GM21447 (cell line): ENCODE measurements at regions not wholly inside any gene's neighbourhood (a gene's known extent, or its start where the extent isn't known, plus 50 kb on each side); places are given as distances from the start of the nearest gene placed in this dataset.

Source experiments
- ATAC-seq: cut with Tn5 transposase; IDR thresholded peaks from one replicate; pipeline ENCODE4 v1.9.1; 2021; ENCODE audit not compliant: unreplicated experiment

- ATAC-seq = no peak
These were observed 70.2 kb downstream of the RND3 start for GRCh38 chr2:150417278-150417677.

DNA sequence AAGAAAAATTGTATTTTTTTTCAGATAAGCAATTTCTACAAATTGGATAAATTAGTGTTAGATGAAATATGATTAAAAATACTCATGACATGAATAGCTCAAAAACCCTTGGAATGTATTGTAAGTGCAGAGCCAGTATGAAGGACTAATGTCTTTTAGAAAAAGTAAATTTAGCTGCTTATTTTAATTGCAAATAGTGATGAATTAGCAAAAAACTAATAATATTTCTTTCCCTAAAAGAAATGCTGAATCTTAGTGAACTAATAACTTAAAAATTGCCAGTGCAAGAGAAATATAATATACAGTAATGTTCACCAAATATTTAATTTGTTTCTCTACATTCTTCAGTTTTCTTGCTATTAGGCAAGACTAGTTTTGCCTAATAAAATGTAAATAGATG, 72.4 kb downstream of the RND3 start:
- ATAC-seq = no peak

- ATAC-seq = no peak
These were observed 73.6 kb downstream of the RND3 start for GRCh38 chr2:150413910-150414309.

DNA sequence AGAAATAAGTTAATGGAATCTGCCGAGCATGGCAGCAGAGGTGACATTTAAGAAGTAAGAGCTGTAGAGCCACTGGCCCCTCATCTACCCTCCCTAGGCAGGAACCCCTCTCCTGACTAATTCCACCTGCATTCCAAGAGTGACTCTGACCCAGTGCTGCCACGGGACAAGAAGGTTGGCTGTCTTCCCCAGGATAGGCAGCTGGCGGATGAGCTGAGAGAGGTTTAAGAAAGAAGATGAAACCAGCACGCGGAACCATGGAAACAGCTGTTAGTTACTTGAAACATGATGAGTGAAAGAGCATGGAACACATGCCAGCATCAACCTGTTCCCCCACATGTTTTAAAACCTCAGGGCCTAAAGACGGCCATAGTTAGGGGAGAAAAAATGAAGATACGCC, 74.1 kb downstream of the RND3 start:
- no peak for ATAC-seq

DNA sequence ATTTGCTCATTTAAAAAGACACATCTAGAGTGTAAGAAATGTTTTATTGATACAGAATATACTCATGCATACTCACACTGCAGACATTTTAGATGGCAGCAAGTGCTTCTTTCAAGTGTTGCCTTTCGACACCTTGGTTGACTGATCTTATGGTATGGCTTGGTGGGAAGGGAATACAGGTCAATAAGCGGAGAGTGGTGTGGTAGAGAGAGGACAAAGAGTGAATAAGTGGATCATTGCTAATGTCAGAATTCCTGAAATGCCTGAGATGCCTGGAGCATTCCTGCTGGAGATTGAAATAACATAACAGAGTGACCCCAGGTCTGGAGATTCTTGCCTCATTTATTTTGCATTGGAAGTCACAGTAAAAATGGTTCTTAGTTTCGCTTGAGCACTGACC, 76.7 kb downstream of the RND3 start:
- no peak for ATAC-seq

GRCh38 chr2:150409196-150409595, 78.3 kb downstream of the RND3 start:
- ATAC-seq = no peak

DNA sequence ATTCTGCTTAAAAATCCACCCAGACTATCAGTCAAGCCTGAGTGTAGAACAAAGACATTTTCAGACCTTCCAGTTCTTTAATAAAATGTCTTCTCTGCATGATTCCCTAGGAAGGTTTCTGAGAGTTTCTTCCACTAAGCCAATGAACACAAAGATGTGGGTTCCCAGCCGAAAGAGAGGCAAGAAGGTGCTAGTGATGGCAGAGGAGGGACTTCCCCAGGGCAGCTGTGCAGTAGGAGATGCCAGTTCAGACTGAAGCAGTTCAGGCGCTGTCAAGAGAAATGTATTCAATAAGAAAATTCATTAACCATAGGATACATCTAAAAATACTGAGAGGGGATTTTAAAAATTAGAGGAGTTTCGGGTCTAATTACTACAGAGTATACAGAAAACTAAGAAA, 83.3 kb downstream of the RND3 start:
- ATAC-seq = no peak

GRCh38 chr2:150403457-150403856, 84.0 kb downstream of the RND3 start:
- ATAC-seq = no peak

DNA sequence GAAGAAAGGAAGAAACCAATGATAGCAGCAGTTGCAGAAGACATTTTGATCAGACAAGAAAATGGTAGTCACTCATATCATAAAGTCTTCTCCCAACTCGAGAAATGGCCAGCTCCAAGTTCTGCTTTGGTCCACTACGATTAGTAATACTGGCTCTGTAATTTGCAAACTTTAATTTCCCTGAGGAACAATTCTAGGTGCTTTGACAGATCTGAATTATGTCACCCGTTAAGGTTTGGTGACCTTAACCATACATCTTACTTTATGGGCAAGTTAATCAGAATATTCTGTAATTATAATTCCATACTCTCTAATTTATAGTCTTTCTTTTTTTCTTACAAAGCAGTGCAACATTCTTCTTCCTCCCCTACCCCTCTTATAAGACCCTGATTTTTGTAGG, 84.5 kb downstream of the RND3 start:
- ATAC-seq = no peak

DNA sequence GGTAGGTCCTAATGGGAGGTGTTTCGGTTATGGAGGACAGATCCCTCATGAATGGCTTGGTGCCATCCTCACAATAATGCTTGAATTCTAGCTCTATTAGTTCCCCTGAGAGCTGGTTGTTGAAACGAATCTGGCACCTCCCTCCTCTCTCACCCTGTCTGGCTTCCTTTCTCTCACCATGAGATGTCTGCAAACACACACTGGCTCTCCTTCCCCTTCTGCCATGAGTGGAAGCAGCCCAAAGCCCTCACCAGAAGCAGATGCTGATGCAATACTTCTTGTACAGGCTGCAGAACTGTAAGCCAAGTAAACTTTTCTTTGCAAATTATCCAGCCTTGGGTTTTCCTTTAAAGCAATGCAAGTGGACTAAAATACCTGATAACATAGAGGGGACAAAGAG, 86.6 kb downstream of the RND3 start:
- ATAC-seq = no peak

DNA sequence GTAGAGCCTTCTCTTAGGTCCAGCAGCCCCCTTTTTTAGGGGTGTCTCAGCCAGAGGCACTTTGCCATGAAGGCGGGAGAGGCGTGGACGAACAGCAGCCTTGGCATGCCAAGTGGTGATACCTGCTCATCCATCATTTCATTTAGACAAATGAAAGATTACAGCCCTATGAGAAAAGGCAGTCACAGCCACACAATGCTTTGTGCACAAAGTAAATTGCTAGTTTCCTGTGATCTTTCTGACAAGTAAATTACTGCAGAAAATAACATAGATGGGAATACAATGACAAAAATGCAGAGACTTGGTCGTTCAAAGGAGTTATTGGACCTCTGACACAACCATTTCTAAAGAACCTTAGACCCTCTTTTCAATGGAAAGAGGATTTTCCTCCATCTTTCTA, 94.9 kb downstream of the RND3 start:
- ATAC-seq = no peak

DNA sequence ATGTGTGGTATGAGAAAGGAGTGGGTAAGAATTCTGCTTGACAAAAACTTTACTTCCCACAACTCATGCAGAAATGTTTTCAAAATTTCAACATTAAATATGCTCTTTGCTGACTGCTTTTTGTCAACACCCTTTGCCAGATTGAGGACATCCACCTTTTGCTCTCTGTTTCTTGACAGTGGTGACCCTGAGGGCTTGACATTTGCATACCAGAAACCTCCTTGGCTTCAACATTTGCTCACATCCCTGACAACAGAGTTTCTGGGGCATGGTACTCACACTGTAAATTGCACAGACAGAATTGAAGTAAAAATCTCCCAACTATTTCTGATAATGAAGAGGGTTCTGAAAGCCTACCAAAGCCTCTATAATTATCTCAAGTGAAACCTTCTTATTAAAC, 95.7 kb downstream of the RND3 start:
- ATAC-seq = no peak

DNA sequence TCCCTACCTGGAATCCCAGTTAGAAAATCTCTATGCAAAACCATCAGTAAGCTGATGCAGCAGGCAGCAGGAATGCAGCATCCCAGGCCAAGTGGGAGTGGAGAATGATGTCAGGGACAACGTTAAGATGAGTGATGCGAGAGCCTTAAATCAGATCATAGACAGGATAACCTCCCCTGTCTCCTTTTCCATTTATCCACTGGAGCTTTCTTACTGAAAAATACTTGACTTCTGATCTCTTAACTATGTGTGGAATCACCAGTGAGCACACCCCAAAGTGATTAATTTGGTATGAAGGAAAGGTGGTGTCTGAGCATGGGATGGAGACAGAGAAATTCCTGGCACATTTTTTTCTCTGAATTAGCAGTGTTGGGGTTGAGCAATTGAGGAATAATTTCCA, 98.0 kb downstream of the RND3 start:
- ATAC-seq = no peak

GRCh38 chr2:150388289-150388625, 99.2 kb downstream of the RND3 start:
- no peak for ATAC-seq

- ATAC-seq = no peak
These were observed 99.7 kb downstream of the RND3 start for GRCh38 chr2:150387586-150388288.

- ATAC-seq = no peak
These were observed 102.3 kb downstream of the RND3 start for GRCh38 chr2:150385211-150385610.

DNA sequence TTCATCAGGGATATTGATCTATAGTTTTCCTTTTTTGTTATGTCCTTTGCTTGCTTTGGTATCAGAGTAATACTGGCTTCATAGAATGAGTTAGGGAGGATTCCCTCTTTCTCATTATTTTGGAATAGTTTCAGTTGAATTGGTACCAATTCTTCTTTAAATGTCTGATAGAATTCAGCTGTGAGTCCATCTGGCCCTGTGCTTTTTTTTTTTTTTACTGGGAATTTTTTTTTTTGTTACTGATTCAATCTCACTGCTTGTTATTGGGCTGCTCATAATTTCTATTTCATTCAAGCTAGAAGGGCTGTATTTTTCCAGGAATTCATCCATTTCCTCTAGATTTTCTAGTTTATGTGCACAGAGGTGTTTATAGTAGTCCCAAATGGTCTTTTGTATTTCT, 103.9 kb downstream of the RND3 start:
- no peak for ATAC-seq

- ATAC-seq = no peak
These were observed 108.3 kb downstream of the RND3 start for GRCh38 chr2:150379166-150379565.

- no peak for ATAC-seq
These were observed 108.8 kb downstream of the RND3 start for GRCh38 chr2:150378686-150379085.

GRCh38 chr2:150376553-150377335, 110.7 kb downstream of the RND3 start:
- no peak for ATAC-seq

DNA sequence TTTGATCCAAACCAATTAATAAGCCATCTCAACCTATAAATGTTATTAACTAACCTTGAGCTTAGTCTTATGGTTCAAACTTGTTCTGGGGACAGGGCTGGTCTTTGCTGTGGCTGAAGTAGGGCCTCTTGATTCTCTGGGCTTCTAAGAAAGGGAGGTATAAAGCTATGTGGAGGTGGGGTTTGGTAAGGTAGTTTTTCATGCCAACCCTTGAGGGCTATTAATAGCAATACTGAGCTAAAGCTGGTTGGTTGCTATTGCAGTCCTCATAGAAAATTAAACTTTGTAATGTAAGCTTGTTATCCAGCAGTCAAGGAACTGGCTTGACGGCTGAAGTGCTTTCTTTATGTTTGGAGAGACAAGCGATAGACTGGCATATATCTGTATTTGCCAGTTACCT, 112.1 kb downstream of the RND3 start:
- no peak for ATAC-seq

DNA sequence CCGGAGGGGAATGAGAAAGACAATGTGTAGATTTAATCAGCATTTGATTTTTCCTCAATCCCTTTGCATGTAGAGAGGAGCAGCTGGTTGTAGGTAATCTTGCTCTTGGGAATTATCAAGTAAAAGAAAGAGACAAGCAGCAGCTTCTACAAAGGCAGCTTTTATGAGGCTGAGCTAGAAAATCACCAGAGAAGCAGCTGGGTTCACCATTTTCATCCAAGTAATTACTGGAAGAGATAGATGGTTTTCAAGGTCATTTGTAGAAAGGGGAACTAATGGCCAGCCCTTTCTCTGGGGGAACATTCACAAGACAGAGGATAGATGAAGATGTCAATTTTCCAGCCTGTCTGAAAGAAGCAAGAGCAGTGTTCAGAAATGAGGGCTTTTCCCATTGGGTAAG, 113.0 kb downstream of the RND3 start:
- no peak for ATAC-seq

DNA sequence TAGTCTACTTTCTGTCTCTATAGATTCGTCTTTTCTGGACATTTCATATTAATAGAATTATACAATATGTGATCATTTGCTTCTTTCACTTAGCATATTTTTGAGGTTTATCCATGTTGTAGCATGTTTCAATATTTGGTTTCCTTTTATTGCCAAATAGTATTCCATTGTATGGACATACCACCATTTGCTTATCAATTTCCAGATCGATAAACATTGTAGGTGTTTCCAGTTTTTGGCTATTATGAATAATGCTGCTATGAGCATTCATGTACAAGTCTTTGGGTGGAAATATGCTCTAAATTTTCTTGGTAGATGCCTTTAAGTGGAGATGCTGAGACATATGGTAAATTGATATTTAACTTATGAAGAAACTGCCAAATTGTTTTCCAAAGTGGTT, 114.1 kb downstream of the RND3 start:
- no peak for ATAC-seq
